ENCODE measurements at regions not wholly inside any gene's neighbourhood (a gene's known extent, or its start where the extent isn't known, plus 50 kb on each side); places are given as distances from the start of the nearest gene placed in this dataset.

DNA sequence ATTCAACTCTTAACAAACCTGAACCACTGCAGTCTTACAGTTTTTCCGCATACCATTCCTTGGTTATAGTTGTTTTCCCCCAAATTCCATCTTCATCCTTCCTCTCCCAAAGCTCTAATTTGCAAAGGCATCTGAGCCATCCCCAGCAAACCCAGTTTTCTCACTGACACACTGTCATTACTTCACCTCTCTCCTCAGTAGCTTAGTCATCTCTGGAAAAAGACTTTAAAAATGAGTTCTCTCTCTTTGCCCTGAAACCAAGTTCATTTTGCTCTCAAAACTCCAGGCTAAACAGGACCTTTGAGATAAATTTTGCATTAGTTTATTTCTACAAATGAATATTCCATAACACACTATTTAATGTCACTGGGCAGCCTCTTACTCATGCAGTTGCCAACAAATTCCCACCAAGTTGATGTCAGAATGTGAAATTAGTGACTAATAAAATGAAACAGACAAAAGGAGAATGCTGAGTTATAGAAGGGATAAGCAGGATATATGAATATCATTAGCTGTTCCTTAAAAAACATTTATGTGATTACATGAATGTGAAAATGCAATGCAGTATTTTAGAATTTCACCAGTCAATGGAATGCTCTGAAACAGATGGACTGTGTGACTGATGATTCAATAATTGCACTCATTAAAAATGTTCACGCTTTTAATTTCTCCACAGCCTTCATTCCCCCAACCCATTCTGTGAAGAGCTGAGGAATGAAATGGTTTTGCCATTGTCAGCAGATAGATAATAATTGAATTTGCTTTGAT, 107.4 kb upstream of the DMAC1 start:
- no peak for FAIRE-seq
- Histone ChIP-seq H3K36me3 (ENCODE audit: control insufficient read depth in 2 of 2, extremely low read depth in 1 of 2, insufficient read depth in 2 of 2, low read length in 2 of 2) (no peaks in the 10 kb centered on the region), H4K20me1 (replicated peaks; ENCODE audit: control insufficient read depth, extremely low read depth, insufficient read depth, low read length) (no peaks in the 10 kb centered on the region), H3K9ac (replicated peaks; ENCODE audit: extremely low read depth, insufficient read depth, low read length) (no peak overlapping the region), H3K4me1 (ENCODE audit: control insufficient read depth, extremely low read depth, insufficient read depth, low read length) (no peaks in the 10 kb centered on the region), H3K79me2 (ENCODE audit: control insufficient read depth, insufficient read depth, low read length) (no peaks in the 10 kb centered on the region), H3K27ac (ENCODE audit: insufficient read depth, low read depth, low read length) (no peak overlapping the region), H3K4me3 (replicated peaks in 1 of 3; ENCODE audit: insufficient read depth in 1 of 3, low read depth in 1 of 3, low read length in 3 of 3) (no peak overlapping the region), H3K9me3 (replicated peaks; ENCODE audit: control insufficient read depth, insufficient read depth, low read length) (peaks cover 2% of the 10 kb centered on the region), H3K27me3 (ENCODE audit: control insufficient read depth in 2 of 2, insufficient read depth in 2 of 2, low read length in 2 of 2) (no peaks in the 10 kb centered on the region), H2AFZ (ENCODE audit: low read depth, low read length) (no peak overlapping the region), H3K9me1 (replicated peaks; ENCODE audit: control insufficient read depth, extremely low read depth, insufficient read depth, low read length) (no peaks in the 10 kb centered on the region), H3K4me2 (ENCODE audit: insufficient read depth, low read length) (no peak overlapping the region)
- POLR2A ChIA-PET, result no interaction called here
- CTCF ChIA-PET, result no interaction called here
- DNase-seq (ENCODE audit: low read depth, low spot score), result no peak
- no TSS peak for BruUV-seq (replicated peaks)
- dilution Hi-C loops (cut with MboI; ENCODE audit: extremely low pct_ligation_motif_present, low sequenced_read_pairs) (no loop called here), intact Hi-C loops (cut with micrococcal nuclease) (no loop called here)
- TF ChIP-seq POLR2A (IDR thresholded peaks at IDR 0.05; ENCODE audit: low read depth, low read length) (no peak), JUN (IDR thresholded peaks at IDR 0.05; ENCODE audit: borderline replicate concordance, insufficient read depth, insufficient read length, low read depth) (no peak), MAX (IDR thresholded peaks at IDR 0.05; ENCODE audit: insufficient read depth, insufficient read length) (no peak), MYC (IDR thresholded peaks at IDR 0.05; ENCODE audit: low read depth, low read length) (no peak), CTCF (IDR thresholded peaks at IDR 0.05; ENCODE audit: extremely low read depth in 1 of 2, insufficient read depth in 1 of 2, low read depth in 1 of 2, low read length in 2 of 2) (no peak), FOS (IDR thresholded peaks at IDR 0.05; ENCODE audit: borderline replicate concordance, insufficient read depth, low read length) (no peak), POLR2AphosphoS5 (IDR thresholded peaks at IDR 0.05; ENCODE audit: insufficient read depth, low read depth, low read length) (no peak), GATA2 (IDR thresholded peaks at IDR 0.05; ENCODE audit: insufficient read depth, insufficient read length, low read depth, low read length) (no peak), EZH2 (IDR thresholded peaks at IDR 0.05; ENCODE audit: borderline replicate concordance, low read depth, low read length, severe bottlenecking) (no peak)

Measured in endothelial cell of umbilical vein (primary cell).